ENCODE measurements at regions not wholly inside any gene's neighbourhood (a gene's known extent, or its start where the extent isn't known, plus 50 kb on each side); places are given as distances from the start of the nearest gene placed in this dataset.

- TF ChIP-seq POLR2AphosphoS5 (IDR thresholded peaks at IDR 0.05; ENCODE audit: borderline replicate concordance, low read depth, low read length) (no peak), EZH2 (IDR thresholded peaks at IDR 0.05) (no peak), FOXP2 (optimal IDR thresholded peaks at IDR 0.05; ENCODE audit: control extremely low read depth, extremely low read length, insufficient read depth) (no peak)
Measured at GRCh38 chr10:78575400-78575799, 493.4 kb upstream of the ZMIZ1 start.

Measured in SK-N-MC (cell line).